ENCODE measurements at regions not wholly inside any gene's neighbourhood (a gene's known extent, or its start where the extent isn't known, plus 50 kb on each side); places are given as distances from the start of the nearest gene placed in this dataset.

- Histone ChIP-seq H3K79me1 (ENCODE audit: low read depth, low read length) (no peaks in the 10 kb centered on the region), H3K4me2 (ENCODE audit: insufficient read depth in 1 of 2, low read depth in 2 of 2, low read length in 2 of 2) (no peak overlapping the region), H3K4ac (replicated peaks; ENCODE audit: insufficient read length, low read depth, low read length) (no peak overlapping the region), H3K27me3 (replicated peaks in 1 of 4; ENCODE audit: control insufficient read depth in 3 of 4, extremely low read depth in 1 of 4, insufficient read depth in 3 of 4, low read length in 3 of 4) (no peaks in the 10 kb centered on the region), H4K8ac (ENCODE audit: extremely low read depth, insufficient read depth, low read length) (no peak overlapping the region), H3K18ac (ENCODE audit: extremely low read depth, low read length) (no peak overlapping the region), H3K27ac (ENCODE audit: low read depth, low read length) (no peak overlapping the region), H4K91ac (replicated peaks; ENCODE audit: insufficient read length, low read length) (no peak overlapping the region), H2BK12ac (ENCODE audit: low read depth, low read length) (no peak overlapping the region), H2BK5ac (ENCODE audit: low read depth, low read length) (no peak overlapping the region), H3K14ac (ENCODE audit: insufficient read length) (no peak overlapping the region), H4K20me1 (replicated peaks in 1 of 2; ENCODE audit: control insufficient read depth in 1 of 2, insufficient read depth in 2 of 2, low read length in 2 of 2) (no peaks in the 10 kb centered on the region), H4K5ac (ENCODE audit: insufficient read length, low read depth, low read length) (no peak overlapping the region), H3K9me3 (ENCODE audit: insufficient read depth in 2 of 2, low read depth in 1 of 2, low read length in 1 of 2) (no peaks in the 10 kb centered on the region), H3K23me2 (ENCODE audit: low read depth, low read length) (no peaks in the 10 kb centered on the region), H3K4me3 (ENCODE audit: extremely low read depth in 1 of 4, insufficient read depth in 2 of 4, low read depth in 3 of 4, low read length in 4 of 4) (no peak overlapping the region), H3K56ac (replicated peaks; ENCODE audit: insufficient read length, low read depth, low read length) (no peak overlapping the region), H3K4me1 (replicated peaks in 1 of 4; ENCODE audit: control insufficient read depth in 3 of 4, insufficient read depth in 4 of 4, low read length in 3 of 4) (no peaks in the 10 kb centered on the region), H3K9ac (replicated peaks in 1 of 4; ENCODE audit: extremely low read depth in 1 of 4, low read depth in 3 of 4, low read length in 3 of 4) (no peak overlapping the region), H3K23ac (ENCODE audit: insufficient read length) (no peak overlapping the region), H3K79me2 (ENCODE audit: control insufficient read depth in 1 of 2, insufficient read depth in 2 of 2, low read length in 2 of 2) (no peaks in the 10 kb centered on the region), H3K36me3 (ENCODE audit: control insufficient read depth in 2 of 4, insufficient read depth in 4 of 4, low read length in 3 of 4) (no peaks in the 10 kb centered on the region), H2BK15ac (ENCODE audit: low read length) (no peak overlapping the region), H2AK5ac (ENCODE audit: low read depth, low read length) (no peak overlapping the region), H2BK20ac (ENCODE audit: low read length) (no peak overlapping the region), H2AFZ (ENCODE audit: low read length) (no peak overlapping the region), H2BK120ac (replicated peaks; ENCODE audit: low read depth, low read length) (no peak overlapping the region)
- TF ChIP-seq TCF12 (IDR thresholded peaks at IDR 0.05; ENCODE audit: low read depth, low read length) (no peak), TAF7 (optimal IDR thresholded peaks at IDR 0.05; ENCODE audit: borderline replicate concordance, low read depth, low read length) (no peak), EGR1 (IDR thresholded peaks at IDR 0.05; ENCODE audit: borderline replicate concordance, low read depth, low read length) (no peak), SIRT6 (IDR thresholded peaks at IDR 0.05; ENCODE audit: low read length) (no peak), MAFK (IDR thresholded peaks at IDR 0.05; ENCODE audit: low read depth, low read length) (no peak), SRF (IDR thresholded peaks at IDR 0.05; ENCODE audit: low read depth, low read length) (no peak), POU5F1 (IDR thresholded peaks at IDR 0.05; ENCODE audit: low read depth, low read length) (no peak), RNF2 (IDR thresholded peaks at IDR 0.05; ENCODE audit: borderline replicate concordance, low read depth, low read length, missing control alignments, poor library complexity, severe bottlenecking) (no peak), BRCA1 (IDR thresholded peaks at IDR 0.05; ENCODE audit: low read depth, low read length) (no peak), SIN3A (conservative IDR thresholded peaks at IDR 0.05 in 1 of 2, IDR thresholded peaks at IDR 0.05 in 1 of 2; ENCODE audit: low read depth in 1 of 2, low read length in 2 of 2) (no peak), RXRA (IDR thresholded peaks at IDR 0.05; ENCODE audit: insufficient read depth, low read depth, low read length) (no peak), SAP30 (IDR thresholded peaks at IDR 0.05; ENCODE audit: insufficient read depth, insufficient replicate concordance, low read length) (no peak), ZNF274 (IDR thresholded peaks at IDR 0.05; ENCODE audit: borderline replicate concordance, extremely low read depth, low read length) (no peak)
- POLR2A ChIA-PET (ENCODE audit: partially characterized antibody): no interaction called here
- FAIRE-seq: no peak
- no peak for DNase-seq (ENCODE audit: low read depth in 1 of 2, low spot score in 2 of 2)
- CTCF ChIA-PET (ENCODE audit: partially characterized antibody): interaction anchor here (1.1 kb wide), 1 partner anchor 10 kb away, joined by 3 read pairs; no protein-coding TSS in a partner anchor
- 52% methylated on average over 2 of the region's 2 CpGs; no CpG with 5 or more reads in 1 of the 2 experiments for WGBS, 2 experiments (ENCODE audit: extremely low coverage in 1 of 2, insufficient coverage in 1 of 2, insufficient read length in 1 of 2, insufficient replicate concordance in 2 of 2, low coverage in 1 of 2, low lambda C conversion rate in 2 of 2, missing lambda C conversion rate in 1 of 2)
These were observed 511.1 kb downstream of the HTR1A start for GRCh38 chr5:63451188-63451587.

Measured in H1 (cell line).